SHP77 (cell line): ENCODE measurements at regions not wholly inside any gene's neighbourhood (a gene's known extent, or its start where the extent isn't known, plus 50 kb on each side); places are given as distances from the start of the nearest gene placed in this dataset.

Source experiments
- DNase-seq, 2 experiments: peaks; one replicate each; lab custom pipeline; 2025; lab: John Stamatoyannopoulos, UW

DNA sequence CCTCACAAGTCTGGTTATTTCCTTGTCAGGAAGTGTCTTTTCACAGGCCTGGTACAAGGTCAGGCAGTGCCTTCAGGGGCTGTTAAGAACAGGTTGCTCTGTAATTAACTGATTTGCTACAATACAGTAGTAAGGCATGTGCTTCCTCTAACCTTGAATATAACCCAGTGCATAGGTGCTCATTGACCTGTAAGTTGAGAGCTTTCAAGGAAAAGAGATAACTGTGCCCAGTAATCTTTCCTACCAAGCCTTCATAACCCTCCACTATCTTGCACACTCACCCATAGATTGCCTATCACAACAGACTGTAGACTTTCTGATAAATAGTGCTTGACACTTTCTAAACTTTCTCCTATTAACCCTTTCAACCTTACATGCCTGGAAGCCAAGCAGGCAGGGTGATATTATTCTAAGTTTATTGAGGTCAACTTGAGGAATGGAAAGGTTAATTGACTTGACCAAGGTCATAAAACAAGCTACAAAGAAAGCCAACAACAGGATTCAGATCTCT lies 148.1 kb downstream of the PPARGC1A start:
- DNase-seq = no peak

DNA sequence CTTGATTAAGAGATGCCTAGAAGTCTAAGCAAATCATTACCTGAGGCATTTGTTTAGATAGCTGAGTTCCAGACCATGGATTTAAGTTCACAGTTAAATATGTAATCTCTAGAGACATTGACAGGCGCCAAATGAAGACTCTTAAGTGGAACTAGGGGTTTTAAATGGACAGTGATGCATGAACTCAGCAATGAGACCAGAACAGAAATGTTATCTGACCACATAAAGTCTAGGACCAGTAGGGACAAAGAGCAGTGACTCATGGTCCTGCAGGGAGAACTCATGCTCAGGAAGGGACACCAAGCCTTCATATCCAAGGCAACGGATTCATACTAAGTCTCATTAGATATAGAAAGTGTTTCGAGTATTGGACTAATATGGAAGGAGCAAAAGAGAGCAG lies 152.3 kb downstream of the PPARGC1A start:
- DNase-seq = no peak

GRCh38 chr4:23736466-23736865 lies 153.4 kb downstream of the PPARGC1A start:
- no peak for DNase-seq

- DNase-seq = no peak
Observed at GRCh38 chr4:23734000-23734399, 155.8 kb downstream of the PPARGC1A start.

DNA sequence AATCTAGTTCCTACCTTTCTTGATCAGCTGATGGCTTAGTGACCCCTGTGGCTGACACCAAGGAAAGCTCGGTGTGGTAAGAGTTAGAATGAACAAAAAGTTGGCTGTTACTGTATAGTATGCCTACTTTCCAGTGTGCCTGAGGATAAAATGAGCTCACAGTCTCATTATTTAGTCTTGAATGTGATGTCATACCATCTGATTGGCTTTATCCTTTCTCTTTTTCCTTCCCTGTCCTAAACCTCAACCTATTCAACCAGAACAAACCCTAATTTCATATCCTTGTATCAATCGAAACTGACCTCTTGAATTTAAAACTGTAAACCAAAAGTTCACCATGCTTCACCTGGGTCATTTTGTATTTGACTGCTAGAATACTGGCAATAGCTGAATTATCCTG lies 156.4 kb downstream of the PPARGC1A start:
- DNase-seq = no peak

GRCh38 chr4:23730998-23731397 lies 158.8 kb downstream of the PPARGC1A start:
- DNase-seq = no peak

- no peak for DNase-seq
Observed at GRCh38 chr4:23728971-23729370, 160.9 kb downstream of the PPARGC1A start.

- no peak for DNase-seq
Observed at GRCh38 chr4:23728393-23728792, 161.5 kb downstream of the PPARGC1A start.

GRCh38 chr4:23720556-23720955 lies 169.3 kb downstream of the PPARGC1A start:
- DNase-seq = no peak

- no peak for DNase-seq
Observed at GRCh38 chr4:23718435-23718834, 171.4 kb downstream of the PPARGC1A start.

DNA sequence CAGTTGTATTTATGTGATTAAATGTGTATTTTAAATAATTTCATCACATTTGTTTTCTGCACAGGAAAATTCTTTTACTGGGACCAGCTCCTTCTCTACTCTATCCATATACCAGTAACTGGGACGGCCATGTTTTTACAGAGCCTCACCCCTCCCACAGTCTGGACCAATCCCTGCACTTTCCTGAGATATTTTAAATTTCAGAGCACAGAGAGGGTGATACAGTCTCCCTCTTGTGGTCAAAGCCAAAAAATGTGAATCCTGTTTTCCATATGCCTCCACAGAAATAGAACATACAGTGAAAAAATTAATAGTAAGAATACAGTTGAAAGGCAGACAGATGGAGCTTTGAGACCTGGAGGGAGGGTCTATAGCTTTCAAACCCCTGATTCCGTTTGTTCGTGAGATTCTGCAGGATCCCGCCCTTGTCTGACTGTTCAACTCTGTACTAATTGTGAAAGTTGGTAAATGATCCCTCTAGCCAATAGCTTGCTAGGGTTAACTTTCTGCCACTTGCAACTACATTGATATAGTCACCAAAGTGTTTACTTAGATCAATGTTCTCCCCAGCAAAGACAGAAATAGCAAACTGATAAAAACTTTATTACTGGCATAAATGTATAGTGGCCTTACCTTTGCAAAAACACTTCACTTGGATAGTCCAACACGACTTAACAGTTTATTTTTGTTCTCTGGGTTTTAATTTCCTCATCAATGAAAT lies 172.2 kb downstream of the PPARGC1A start:
- peak in 1 of 2 experiments; percentile 1 for DNase-seq

DNA sequence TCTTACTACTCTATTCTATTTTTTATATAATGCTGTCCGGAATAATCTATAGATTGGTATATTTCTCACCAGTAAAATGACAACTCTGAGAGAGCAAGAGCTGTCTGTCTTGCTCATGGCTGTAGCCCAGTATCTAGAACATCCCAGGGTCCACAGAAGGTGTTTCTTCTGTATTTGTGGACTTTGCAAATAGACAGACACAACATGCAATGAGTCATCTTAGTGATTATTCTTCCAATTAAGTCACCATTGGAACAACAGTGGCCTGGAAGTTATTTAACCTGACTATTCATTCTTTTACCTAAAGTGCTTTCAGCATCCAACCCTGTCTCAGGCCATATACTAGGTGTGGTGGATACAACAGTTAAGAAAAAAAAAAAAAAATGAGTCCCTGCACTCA lies 179.5 kb downstream of the PPARGC1A start:
- no peak for DNase-seq

- no peak for DNase-seq
Observed at GRCh38 chr4:23707652-23708026, 182.2 kb downstream of the PPARGC1A start.

- no peak for DNase-seq
Observed at GRCh38 chr4:23706972-23707651, 182.7 kb downstream of the PPARGC1A start.

GRCh38 chr4:23700197-23700596 lies 189.7 kb downstream of the PPARGC1A start:
- no peak for DNase-seq

- no peak for DNase-seq
Observed at GRCh38 chr4:23697722-23698121, 192.1 kb downstream of the PPARGC1A start.

GRCh38 chr4:23697001-23697528 lies 192.8 kb downstream of the PPARGC1A start:
- no peak for DNase-seq

- DNase-seq = no peak
Observed at GRCh38 chr4:23686169-23686897, 203.5 kb downstream of the PPARGC1A start.

- no peak for DNase-seq
Observed at GRCh38 chr4:23685471-23685870, 204.4 kb downstream of the PPARGC1A start.

DNA sequence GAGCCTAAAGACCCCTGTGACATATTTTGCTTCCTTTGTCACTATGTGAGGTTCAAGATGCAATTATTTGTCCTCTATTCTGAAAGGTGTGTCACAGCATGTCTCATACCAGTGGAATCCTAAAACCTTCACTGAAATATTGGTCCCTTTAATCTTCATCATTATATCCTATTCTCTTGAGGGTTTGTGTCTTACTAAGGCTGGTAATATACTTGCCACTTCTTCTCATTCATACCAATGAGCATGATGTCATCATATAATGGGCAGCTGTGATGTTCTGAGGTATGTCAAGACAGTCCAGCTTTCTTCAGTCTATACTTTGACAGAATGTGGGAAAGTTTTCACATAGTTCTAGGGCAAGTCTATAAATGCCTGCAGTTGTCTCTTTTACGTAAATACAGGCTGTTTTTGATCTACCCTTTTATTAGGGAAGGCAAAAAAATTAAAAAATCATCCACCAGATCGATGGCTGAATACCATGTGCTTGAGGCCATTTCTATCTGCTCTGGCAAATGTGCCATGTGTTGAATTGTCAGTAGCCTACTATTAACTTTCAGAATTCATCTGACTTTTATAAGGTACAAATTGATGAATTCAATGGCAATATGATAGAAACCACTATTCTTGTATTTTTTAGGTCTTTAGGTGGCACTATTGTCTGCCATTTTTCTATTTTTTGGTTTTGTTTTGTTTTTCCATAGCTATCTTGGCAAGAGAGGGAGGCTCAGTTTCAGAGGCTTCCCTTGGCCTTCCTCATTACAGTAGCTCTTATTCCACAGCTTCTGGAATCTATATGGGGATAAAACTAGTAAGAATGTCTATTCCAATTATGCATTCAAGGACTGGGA lies 209.0 kb downstream of the PPARGC1A start:
- DNase-seq = no peak

- no peak for DNase-seq
Observed at GRCh38 chr4:23674694-23675093, 215.2 kb downstream of the PPARGC1A start.

- DNase-seq = no peak
Observed at GRCh38 chr4:23667659-23668058, 222.2 kb downstream of the PPARGC1A start.
